GM12891 (cell line): ENCODE measurements at regions not wholly inside any gene's neighbourhood (a gene's known extent, or its start where the extent isn't known, plus 50 kb on each side); places are given as distances from the start of the nearest gene placed in this dataset.

Source experiments
- DNase-seq: peaks from one replicate; pipeline ENCODE4 v3.0.0; 2011; ENCODE audit warnings: low spot score; ENCODE audit not compliant: insufficient read length
- FAIRE-seq: peaks from 2 replicates; lab custom pipeline; 2011; peaks lifted over from hg19 to GRCh38; lab: Jason Lieb, UNC
- PAX5 ChIP-seq: IDR thresholded peaks from 2 replicates; pipeline ENCODE4 v1.6.1; 2011; ENCODE audit warnings: low read length, moderate library complexity, mild to moderate bottlenecking; ENCODE audit not compliant: insufficient read depth, severe bottlenecking
- POLR2A ChIP-seq: IDR thresholded peaks from 2 replicates; pipeline ENCODE4 v1.6.1; 2011; ENCODE audit warnings: low read depth, low read length, control low read depth
- POLR2AphosphoS5 ChIP-seq: IDR thresholded peaks from 2 replicates; pipeline ENCODE4 v1.6.1; 2011; ENCODE audit warnings: low read depth, low read length, control low read depth
- POU2F2 ChIP-seq: IDR thresholded peaks from 2 replicates; pipeline ENCODE4 v1.6.1; 2011; ENCODE audit warnings: low read depth, mild to moderate bottlenecking, control low read depth, low read length, moderate library complexity
- SPI1 ChIP-seq: IDR thresholded peaks from 2 replicates; pipeline ENCODE4 v1.6.1; 2011; ENCODE audit warnings: low read depth, low read length, control low read depth
- TAF1 ChIP-seq: IDR thresholded peaks from 2 replicates; pipeline ENCODE4 v1.6.1; 2011; ENCODE audit warnings: low read depth, low read length, control low read depth

- DNase-seq = no peak
- no peak for TF ChIP-seq POLR2AphosphoS5
- no peak for TF ChIP-seq SPI1
- no peak for FAIRE-seq
Measured at GRCh38 chr6:156725712-156726111, 51.5 kb upstream of the ARID1B start.

DNA sequence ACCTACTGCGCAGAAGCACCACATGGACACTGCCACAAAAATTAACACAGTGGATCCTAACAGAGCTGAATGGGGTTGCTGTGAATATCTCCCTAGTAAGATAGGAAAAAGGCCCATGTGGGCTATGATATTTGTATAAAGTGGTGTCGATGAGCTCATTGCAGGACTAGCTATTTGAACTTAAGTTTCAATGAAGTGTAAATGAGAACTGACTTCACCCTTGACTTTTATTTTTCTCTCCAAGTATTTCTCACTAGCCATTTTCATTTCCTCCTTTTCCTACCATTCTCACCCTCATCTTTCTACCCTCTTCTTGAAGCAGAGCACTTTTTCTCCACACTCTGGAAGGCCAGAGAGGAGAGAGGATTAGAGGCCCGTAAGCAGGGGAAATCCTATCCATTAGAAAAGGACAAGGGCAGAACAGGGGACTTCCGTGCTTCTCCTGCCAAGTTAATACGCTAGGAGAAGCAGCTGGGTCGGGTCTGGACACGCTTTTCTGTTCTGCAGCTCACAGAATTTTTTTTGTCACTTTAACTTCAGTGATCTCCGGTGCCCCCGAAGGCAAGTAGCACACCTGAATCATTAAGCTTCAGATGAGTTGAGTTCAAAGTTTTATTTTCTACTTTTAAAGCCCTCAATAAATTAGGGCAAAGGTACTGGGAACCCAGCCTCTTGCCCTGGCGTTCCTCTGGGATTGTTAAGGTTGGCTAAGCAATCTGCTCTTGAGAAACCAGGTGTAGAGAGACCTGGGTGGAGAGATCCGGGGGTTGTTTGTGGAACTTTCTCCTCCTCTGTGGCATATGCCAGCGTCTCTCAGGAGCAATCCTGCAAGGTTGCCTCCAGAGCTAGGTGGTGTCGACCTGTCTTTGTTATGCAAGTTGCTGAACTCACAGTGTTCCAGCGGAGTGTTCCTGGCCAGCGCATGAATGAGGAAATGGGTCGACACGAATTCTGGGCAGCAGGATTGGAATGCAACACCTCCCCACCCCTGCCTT lies 56.2 kb upstream of the ARID1B start:
- TF ChIP-seq POLR2A (peak; percentile 9; the same call in 1 of the 2 replicates), PAX5 (no peak), POU2F2 (no peak), SPI1 (peak; percentile 89)
- DNase-seq (no peak), FAIRE-seq (peak; percentile 65)

DNA sequence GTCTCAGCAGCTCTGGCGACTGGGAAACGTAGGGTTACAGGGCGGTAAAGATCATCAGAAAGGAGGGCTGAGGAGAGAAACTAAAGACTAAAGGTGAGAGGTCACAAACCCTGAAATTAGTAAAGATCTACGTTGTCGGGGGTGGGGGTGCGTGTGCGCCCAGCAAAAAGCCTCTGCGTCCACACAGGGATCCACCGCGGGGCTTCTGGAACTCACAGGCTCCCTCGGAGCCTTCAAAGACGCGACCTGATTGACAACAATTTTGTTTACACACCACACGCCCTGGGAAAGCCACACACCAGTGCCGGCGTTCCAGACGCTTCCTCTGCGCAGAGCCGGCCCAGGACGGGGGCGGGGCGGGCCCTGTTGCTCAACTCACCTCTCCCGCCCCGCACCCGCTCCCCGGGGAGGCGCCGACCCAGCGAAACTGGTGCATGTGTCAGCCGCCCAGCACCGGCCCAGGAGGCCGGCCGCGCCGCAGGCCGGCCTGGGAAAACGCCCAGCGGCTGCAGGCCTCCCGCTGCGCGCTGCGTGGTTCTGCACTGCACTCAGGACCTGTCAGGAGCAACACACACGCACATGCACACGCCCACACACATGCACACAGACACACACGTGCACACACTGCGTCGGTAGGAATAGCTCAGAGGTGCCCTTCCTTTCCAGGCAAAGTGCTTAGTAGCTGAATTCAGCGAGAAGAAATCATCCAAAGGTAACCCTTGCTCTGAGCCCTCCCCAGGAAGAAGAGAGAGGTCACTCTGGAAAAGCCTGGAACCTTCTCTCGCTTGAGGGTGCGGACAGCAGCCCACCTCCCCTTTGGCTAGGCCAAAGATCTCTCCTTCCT lies 57.2 kb upstream of the ARID1B start:
- TF ChIP-seq SPI1 (no peak), POLR2AphosphoS5 (peak; percentile 50; the same call in 1 of the 2 replicates), PAX5 (peak; percentile 13), POLR2A (peak; percentile 54; the same call in 1 of the 2 replicates)
- DNase-seq (peak; percentile 52), FAIRE-seq (peak; percentile 98)

GRCh38 chr6:156719395-156719719 lies 57.8 kb upstream of the ARID1B start:
- no peak for TF ChIP-seq POLR2AphosphoS5
- no peak for TF ChIP-seq POLR2A
- TF ChIP-seq SPI1 = no peak
- FAIRE-seq (no peak), DNase-seq (no peak)

- DNase-seq = no peak
- FAIRE-seq = no peak
- no peak for TF ChIP-seq SPI1
- no peak for TF ChIP-seq POU2F2
- no peak for TF ChIP-seq POLR2AphosphoS5
- no peak for TF ChIP-seq PAX5
- no peak for TF ChIP-seq POLR2A
- no peak for TF ChIP-seq TAF1
Measured at GRCh38 chr6:156718647-156719394, 58.4 kb upstream of the ARID1B start.

DNA sequence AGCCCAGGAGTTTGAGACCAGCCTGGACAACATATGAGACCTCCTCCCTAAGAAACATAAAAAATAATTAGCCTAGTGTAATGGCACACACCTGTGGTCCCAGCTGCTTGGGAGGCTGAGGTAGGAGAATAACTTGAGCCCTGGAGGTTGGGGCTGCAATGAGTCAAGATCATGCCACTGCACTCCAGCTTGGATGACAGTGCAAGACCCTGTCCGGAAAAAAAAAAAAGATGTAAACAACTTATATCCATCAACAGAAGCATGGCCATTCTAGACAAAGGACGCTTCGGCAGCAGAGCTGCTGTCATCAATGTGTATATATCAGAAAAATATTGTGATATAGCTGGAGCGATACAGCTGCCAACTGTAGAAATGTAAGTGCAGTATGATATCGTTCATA lies 59.6 kb upstream of the ARID1B start:
- DNase-seq (no peak), FAIRE-seq (peak; percentile 9)

DNA sequence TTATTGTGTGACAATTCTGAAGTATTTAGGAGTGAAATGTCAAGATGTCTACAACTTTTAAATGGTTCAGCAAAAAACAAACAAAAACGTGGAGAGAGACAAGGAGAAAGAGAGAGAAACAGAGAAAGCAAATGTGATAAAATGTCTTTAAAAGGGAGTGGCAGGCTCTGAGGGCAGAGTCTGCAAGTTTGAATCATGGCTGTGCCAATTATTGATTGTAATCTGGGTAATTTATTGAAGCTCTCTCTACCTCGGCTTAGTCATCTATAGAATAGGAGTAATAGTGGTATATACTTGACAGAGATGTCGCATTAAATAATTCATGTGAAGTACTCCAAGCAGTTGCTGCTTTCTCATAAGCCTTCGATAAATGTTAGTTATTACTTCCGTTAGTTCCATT lies 61.3 kb upstream of the ARID1B start:
- FAIRE-seq (no peak), DNase-seq (no peak)
- no peak for TF ChIP-seq POLR2AphosphoS5
- TF ChIP-seq TAF1 = no peak
- TF ChIP-seq POLR2A = no peak
- TF ChIP-seq SPI1 = no peak
- TF ChIP-seq POU2F2 = no peak
- no peak for TF ChIP-seq PAX5

More for the DNA sequence above, 59.6 kb upstream of the ARID1B start:
- no peak for TF ChIP-seq POU2F2
- TF ChIP-seq POLR2AphosphoS5 = no peak
- no peak for TF ChIP-seq TAF1
- TF ChIP-seq PAX5 = no peak
- no peak for TF ChIP-seq SPI1

DNA sequence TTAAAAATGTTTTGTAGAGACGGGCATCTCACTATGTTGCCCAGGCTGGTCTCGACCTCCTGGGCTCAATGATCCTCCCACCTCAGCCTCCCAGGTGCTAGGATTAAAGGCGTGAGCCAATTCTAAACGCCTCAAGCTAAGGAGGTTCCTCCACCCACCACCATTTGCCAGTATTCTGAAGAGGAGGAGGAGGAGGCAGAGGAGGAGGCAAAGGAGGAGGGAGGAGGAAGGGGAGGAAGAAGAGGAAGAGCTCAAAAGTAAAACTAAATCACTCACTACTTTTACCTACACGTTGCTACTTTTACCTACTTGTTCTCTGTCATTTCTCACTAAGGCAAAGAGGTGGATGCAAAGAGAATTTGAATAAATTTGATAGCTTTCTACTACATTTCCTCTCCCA lies 63.6 kb upstream of the ARID1B start:
- peak; percentile 62 for FAIRE-seq
- TF ChIP-seq POU2F2 (no peak), SPI1 (no peak), POLR2A (no peak), TAF1 (no peak)
- no peak for DNase-seq

DNA sequence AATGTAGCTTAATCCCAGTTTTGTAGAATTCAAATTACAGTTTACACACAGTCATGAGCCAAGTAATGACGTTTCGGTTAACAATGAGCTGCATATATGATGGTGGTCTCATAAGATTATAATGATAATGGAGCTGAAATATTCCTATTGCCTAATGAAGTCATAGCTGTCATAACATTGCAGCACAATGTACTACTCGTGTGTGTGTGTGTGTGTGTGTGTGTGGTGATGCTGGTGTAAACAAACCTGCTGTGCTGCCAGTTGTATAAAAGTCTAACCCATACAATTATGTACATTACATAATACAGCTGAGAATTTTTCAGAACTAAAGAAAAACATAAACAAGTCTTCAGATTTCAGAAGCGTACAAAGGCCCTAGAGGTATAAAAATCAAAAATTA lies 66.7 kb upstream of the ARID1B start:
- peak; percentile 71 for FAIRE-seq

More for the DNA sequence above, 66.7 kb upstream of the ARID1B start:
- TF ChIP-seq POLR2A = no peak
- TF ChIP-seq TAF1 = no peak
- TF ChIP-seq SPI1 = no peak
- TF ChIP-seq POU2F2 = no peak
- TF ChIP-seq PAX5 = no peak
- TF ChIP-seq POLR2AphosphoS5 = no peak
- DNase-seq = no peak
